SU-DHL-6 (cell line): ENCODE measurements at regions not wholly inside any gene's neighbourhood (a gene's known extent, or its start where the extent isn't known, plus 50 kb on each side); places are given as distances from the start of the nearest gene placed in this dataset.

ENCODE experiments used
- H2AFZ ChIP-seq: fragments of 200-600 bp; sonication (generic); 2 replicates; pipeline ENCODE4 v1.6.1; 2014; ENCODE audit warnings: low read depth, mild to moderate bottlenecking, moderate library complexity, mixed read lengths, antibody characterized with exemption, low read length; ENCODE audit not compliant: severe bottlenecking
- H3F3A ChIP-seq: fragments of 200-600 bp; shearing (Covaris generic); 2 replicates; pipeline ENCODE4 v1.6.0; 2016; ENCODE audit warnings: antibody characterized with exemption, mild to moderate bottlenecking; ENCODE audit not compliant: insufficient read depth
- H3K27ac ChIP-seq: fragments of 200-600 bp; sonication (generic); 2 replicates; pipeline ENCODE4 v1.5.1; 2016; ENCODE audit warnings: low read depth, mild to moderate bottlenecking, low read length, moderate library complexity, mixed read lengths
- H3K27me3 ChIP-seq: fragments of 200-600 bp; sonication (generic), shearing (Covaris generic); 2 replicates; pipeline ENCODE4 v1.6.0; 2014; ENCODE audit warnings: mild to moderate bottlenecking, low read length
- H3K36me3 ChIP-seq: fragments of 200-600 bp; sonication (generic); 2 replicates; pipeline ENCODE4 v1.6.1; 2014; ENCODE audit warnings: mild to moderate bottlenecking, low read length, mixed read lengths
- H3K4me2 ChIP-seq: fragments of 300-600, 200-600 bp; shearing (Covaris generic), sonication (generic); 2 replicates; pipeline ENCODE4 v1.6.0; 2014; ENCODE audit warnings: low read length, low read depth, mild to moderate bottlenecking; ENCODE audit not compliant: poor library complexity, severe bottlenecking
- H3K4me3 ChIP-seq: fragments of 200-600 bp; sonication (generic); 2 replicates; pipeline ENCODE4 v1.5.1; 2014; ENCODE audit warnings: antibody characterized with exemption, low read length, mild to moderate bottlenecking, mixed read lengths; ENCODE audit not compliant: insufficient read depth, poor library complexity, severe bottlenecking
- H3K79me2 ChIP-seq: fragments of 200-600 bp; sonication (generic); 2 replicates; pipeline ENCODE4 v1.6.1; 2014; ENCODE audit warnings: mild to moderate bottlenecking, low read length, moderate library complexity; ENCODE audit not compliant: insufficient read depth
- H3K9ac ChIP-seq: fragments of 200-600 bp; sonication (generic); 2 replicates; pipeline ENCODE4 v1.7.0; 2014; ENCODE audit warnings: mild to moderate bottlenecking, low read length
- H3K9me2 ChIP-seq: fragments of 200-600 bp; sonication (generic); replicated peaks from 2 replicates; pipeline ENCODE4 v1.6.1; 2014; ENCODE audit warnings: low read length; ENCODE audit not compliant: insufficient read depth
- H3K9me3 ChIP-seq: fragments of 200-600 bp; sonication (generic); 2 replicates; pipeline ENCODE4 v1.6.1; 2014; ENCODE audit warnings: low read length, mixed read lengths; ENCODE audit not compliant: insufficient read depth
- H4K20me1 ChIP-seq: fragments of 200-600 bp; sonication (generic); 2 replicates; pipeline ENCODE4 v1.6.1; 2014; ENCODE audit warnings: low read depth, mild to moderate bottlenecking, antibody characterized with exemption, low read length, moderate library complexity, mixed read lengths
- EZH2phosphoT487 ChIP-seq: fragments of 200-600 bp; sonication (generic), shearing (Covaris generic); conservative IDR thresholded peaks from 2 replicates; pipeline ENCODE4 v1.6.1; 2018; ENCODE audit warnings: mild to moderate bottlenecking, antibody characterized with exemption, low read length, moderate library complexity, mixed read lengths
- TF ChIP-seq, protein P1 (sequence below): fragments of 200-600 bp; sonication (generic); IDR thresholded peaks from one replicate; pipeline ENCODE4 v1.5.1; 2017; ENCODE audit warnings: antibody characterized with exemption, mild to moderate bottlenecking, low read length, moderate library complexity; ENCODE audit not compliant: insufficient read depth, poor library complexity, severe bottlenecking

DNA sequence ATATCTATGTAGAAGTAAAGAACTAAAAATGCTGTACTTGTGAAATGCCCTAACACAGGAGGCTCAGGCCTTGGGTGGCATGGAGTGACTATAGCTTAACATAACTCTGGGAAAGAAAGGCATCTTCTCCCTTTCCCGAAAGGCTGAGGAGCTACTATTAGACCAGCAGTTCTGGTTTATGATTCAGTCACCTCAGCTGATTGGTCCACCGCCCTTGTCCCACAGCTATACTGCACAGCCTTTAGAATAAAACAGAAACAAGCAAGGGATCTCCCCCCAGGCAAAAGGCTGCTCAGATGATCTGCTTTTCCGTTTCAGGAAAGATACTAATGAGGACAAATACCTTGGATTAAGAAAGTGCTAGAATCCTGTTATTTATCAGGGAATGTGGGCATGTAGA is 171.3 kb downstream of the SNCA start:
- no peak overlapping the region for H3K9ac ChIP-seq
- H3K27me3 ChIP-seq = no peaks in the 10 kb centered on the region
- H2AFZ ChIP-seq = no peak overlapping the region
- no peaks in the 10 kb centered on the region for H3F3A ChIP-seq
- H3K9me3 ChIP-seq = no peaks in the 10 kb centered on the region
- H3K4me2 ChIP-seq = no peak overlapping the region
- H3K4me3 ChIP-seq = no peak overlapping the region
- H4K20me1 ChIP-seq = no peaks in the 10 kb centered on the region
- TF ChIP-seq, protein P1, sequence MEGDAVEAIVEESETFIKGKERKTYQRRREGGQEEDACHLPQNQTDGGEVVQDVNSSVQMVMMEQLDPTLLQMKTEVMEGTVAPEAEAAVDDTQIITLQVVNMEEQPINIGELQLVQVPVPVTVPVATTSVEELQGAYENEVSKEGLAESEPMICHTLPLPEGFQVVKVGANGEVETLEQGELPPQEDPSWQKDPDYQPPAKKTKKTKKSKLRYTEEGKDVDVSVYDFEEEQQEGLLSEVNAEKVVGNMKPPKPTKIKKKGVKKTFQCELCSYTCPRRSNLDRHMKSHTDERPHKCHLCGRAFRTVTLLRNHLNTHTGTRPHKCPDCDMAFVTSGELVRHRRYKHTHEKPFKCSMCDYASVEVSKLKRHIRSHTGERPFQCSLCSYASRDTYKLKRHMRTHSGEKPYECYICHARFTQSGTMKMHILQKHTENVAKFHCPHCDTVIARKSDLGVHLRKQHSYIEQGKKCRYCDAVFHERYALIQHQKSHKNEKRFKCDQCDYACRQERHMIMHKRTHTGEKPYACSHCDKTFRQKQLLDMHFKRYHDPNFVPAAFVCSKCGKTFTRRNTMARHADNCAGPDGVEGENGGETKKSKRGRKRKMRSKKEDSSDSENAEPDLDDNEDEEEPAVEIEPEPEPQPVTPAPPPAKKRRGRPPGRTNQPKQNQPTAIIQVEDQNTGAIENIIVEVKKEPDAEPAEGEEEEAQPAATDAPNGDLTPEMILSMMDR = no peak
- no peak for TF ChIP-seq EZH2phosphoT487
- H3K79me2 ChIP-seq = no peaks in the 10 kb centered on the region
- no peak overlapping the region for H3K27ac ChIP-seq
- no peaks in the 10 kb centered on the region for H3K9me2 ChIP-seq
- no peaks in the 10 kb centered on the region for H3K36me3 ChIP-seq

DNA sequence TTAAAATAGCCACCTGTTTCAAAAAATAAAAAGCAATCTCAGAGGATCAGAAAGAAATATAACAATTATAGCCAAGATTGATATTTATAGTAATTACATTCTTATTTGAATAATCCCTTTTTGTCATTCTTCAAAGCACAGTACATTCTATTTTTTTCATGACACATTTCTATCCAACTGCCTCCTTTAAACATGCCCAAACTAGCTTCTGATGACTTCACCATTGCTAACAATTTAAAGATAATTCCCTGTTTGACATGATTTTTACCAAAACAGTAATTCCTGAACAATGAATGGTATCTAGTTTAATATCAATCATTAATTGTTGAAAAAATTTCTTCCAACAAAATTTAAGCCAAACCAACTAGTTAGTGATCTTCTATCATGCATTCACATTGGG is 172.4 kb downstream of the SNCA start:
- Histone ChIP-seq H3K9me3 (no peaks in the 10 kb centered on the region), H4K20me1 (no peaks in the 10 kb centered on the region), H3K9ac (no peak overlapping the region), H3F3A (no peaks in the 10 kb centered on the region), H3K27ac (no peak overlapping the region), H3K4me2 (no peak overlapping the region), H3K79me2 (no peaks in the 10 kb centered on the region), H3K36me3 (no peaks in the 10 kb centered on the region), H3K27me3 (no peaks in the 10 kb centered on the region), H2AFZ (no peak overlapping the region), H3K4me3 (no peak overlapping the region), H3K9me2 (no peaks in the 10 kb centered on the region)
- TF ChIP-seq EZH2phosphoT487 = no peak
- TF ChIP-seq, protein P1 = no peak

DNA sequence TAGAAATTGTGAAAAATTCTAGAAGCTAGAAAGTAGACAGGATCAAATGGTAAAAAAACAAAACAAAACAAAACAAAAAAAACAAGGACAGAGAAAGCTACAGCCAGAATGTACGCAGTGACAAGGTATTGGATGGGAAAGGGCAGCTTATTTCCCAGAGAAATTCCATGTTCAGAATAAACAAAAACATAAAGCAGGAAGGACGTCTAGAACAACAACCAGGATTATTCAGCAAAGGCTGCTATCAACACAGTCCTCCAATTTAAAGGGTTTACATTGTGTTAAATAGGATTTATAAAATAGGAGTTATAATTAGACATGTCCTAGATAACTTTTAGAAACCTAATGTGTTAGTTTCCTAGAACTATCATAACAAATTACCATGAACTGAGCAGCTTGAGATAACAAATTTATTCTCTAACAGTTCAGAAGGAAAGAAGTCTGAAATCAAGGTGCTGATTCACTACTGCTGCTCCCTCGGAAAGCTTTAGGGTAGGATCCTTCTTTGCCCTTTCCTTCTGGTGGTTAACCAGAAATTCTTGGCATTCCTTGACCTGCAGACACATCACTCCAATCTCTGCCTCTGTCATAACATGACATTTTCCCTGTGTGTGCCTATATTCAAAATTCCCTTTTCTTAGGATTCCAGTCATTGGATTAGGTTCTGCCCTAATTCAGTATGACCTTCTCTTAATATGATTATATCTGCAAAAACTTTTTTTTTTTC is 175.6 kb downstream of the SNCA start:
- Histone ChIP-seq H3K4me2 (no peak overlapping the region), H3K79me2 (no peaks in the 10 kb centered on the region), H3K4me3 (no peak overlapping the region), H3K9ac (no peak overlapping the region), H3K27me3 (no peaks in the 10 kb centered on the region), H4K20me1 (no peaks in the 10 kb centered on the region), H3K27ac (no peak overlapping the region), H2AFZ (no peak overlapping the region), H3K36me3 (no peaks in the 10 kb centered on the region), H3K9me3 (no peaks in the 10 kb centered on the region), H3F3A (no peaks in the 10 kb centered on the region), H3K9me2 (no peaks in the 10 kb centered on the region)
- TF ChIP-seq, protein P1 = no peak
- TF ChIP-seq EZH2phosphoT487 = no peak
